ENCODE measurements at regions not wholly inside any gene's neighbourhood (a gene's known extent, or its start where the extent isn't known, plus 50 kb on each side); places are given as distances from the start of the nearest gene placed in this dataset.

- DNase-seq (ENCODE audit: low read depth in 2 of 3, low spot score in 2 of 3) = no peak
These were observed 129.1 kb upstream of the FBN2 start for GRCh38 chr5:128667152-128667551.

- no peak for DNase-seq (ENCODE audit: low read depth in 2 of 3, low spot score in 2 of 3)
These were observed 129.7 kb upstream of the FBN2 start for GRCh38 chr5:128667751-128668150.

GRCh38 chr5:128668921-128669320, 130.9 kb upstream of the FBN2 start:
- DNase-seq (ENCODE audit: low read depth in 2 of 3, low spot score in 2 of 3) = no peak

- no peak for DNase-seq (ENCODE audit: low read depth in 2 of 3, low spot score in 2 of 3)
These were observed 131.8 kb upstream of the FBN2 start for GRCh38 chr5:128669803-128670202.

- no peak for DNase-seq (ENCODE audit: low read depth in 2 of 3, low spot score in 2 of 3)
These were observed 133.9 kb upstream of the FBN2 start for GRCh38 chr5:128671943-128672342.

GRCh38 chr5:128673000-128673399, 135.0 kb upstream of the FBN2 start:
- no peak for DNase-seq (ENCODE audit: low read depth in 2 of 3, low spot score in 2 of 3)

GRCh38 chr5:128673411-128673957, 135.4 kb upstream of the FBN2 start:
- no peak for DNase-seq (ENCODE audit: low read depth in 2 of 3, low spot score in 2 of 3)

GRCh38 chr5:128673970-128674369, 135.9 kb upstream of the FBN2 start:
- DNase-seq (ENCODE audit: low read depth in 2 of 3, low spot score in 2 of 3) = no peak

GRCh38 chr5:128674837-128675446, 136.9 kb upstream of the FBN2 start:
- peak in 1 of 3 experiments; percentile 1 for DNase-seq (ENCODE audit: low read depth in 2 of 3, low spot score in 2 of 3)

- DNase-seq (ENCODE audit: low read depth in 2 of 3, low spot score in 2 of 3) = no peak
These were observed 143.1 kb upstream of the FBN2 start for GRCh38 chr5:128681096-128681495.

- no peak for DNase-seq (ENCODE audit: low read depth in 2 of 3, low spot score in 2 of 3)
These were observed 143.9 kb upstream of the FBN2 start for GRCh38 chr5:128681764-128682592.

- DNase-seq (ENCODE audit: low read depth in 2 of 3, low spot score in 2 of 3) = no peak
These were observed 144.6 kb upstream of the FBN2 start for GRCh38 chr5:128682669-128683068.

GRCh38 chr5:128684961-128685360, 146.9 kb upstream of the FBN2 start:
- no peak for DNase-seq (ENCODE audit: low read depth in 2 of 3, low spot score in 2 of 3)

GRCh38 chr5:128687930-128688329, 149.9 kb upstream of the FBN2 start:
- no peak for DNase-seq (ENCODE audit: low read depth in 2 of 3, low spot score in 2 of 3)

- DNase-seq (ENCODE audit: low read depth in 2 of 3, low spot score in 2 of 3) = no peak
These were observed 155.7 kb upstream of the FBN2 start for GRCh38 chr5:128693764-128694163.

GRCh38 chr5:128695791-128696530, 157.9 kb upstream of the FBN2 start:
- DNase-seq (ENCODE audit: low read depth in 2 of 3, low spot score in 2 of 3) = no peak

GRCh38 chr5:128701301-128701700, 163.3 kb upstream of the FBN2 start:
- DNase-seq (ENCODE audit: low read depth in 2 of 3, low spot score in 2 of 3) = no peak

- no peak for DNase-seq (ENCODE audit: low read depth in 2 of 3, low spot score in 2 of 3)
These were observed 165.3 kb upstream of the FBN2 start for GRCh38 chr5:128703322-128703721.

GRCh38 chr5:128706269-128706668, 168.2 kb upstream of the FBN2 start:
- no peak for DNase-seq (ENCODE audit: low read depth in 2 of 3, low spot score in 2 of 3)

GRCh38 chr5:128708841-128709240, 170.8 kb upstream of the FBN2 start:
- no peak for DNase-seq (ENCODE audit: low read depth in 2 of 3, low spot score in 2 of 3)

- no peak for DNase-seq (ENCODE audit: low read depth in 2 of 3, low spot score in 2 of 3)
These were observed 173.2 kb upstream of the FBN2 start for GRCh38 chr5:128711216-128711615.

GRCh38 chr5:128714551-128714950, 176.5 kb upstream of the FBN2 start:
- DNase-seq (ENCODE audit: low read depth in 2 of 3, low spot score in 2 of 3) = no peak

Data from activated CD8-positive, alpha-beta memory T cell treated with anti-CD3 and anti-CD28 coated beads for 48 hours (primary cell).